ENCODE measurements at regions not wholly inside any gene's neighbourhood (a gene's known extent, or its start where the extent isn't known, plus 50 kb on each side); places are given as distances from the start of the nearest gene placed in this dataset.

- no peak for DNase-seq (ENCODE audit: low spot score)
Observed at GRCh38 chr9:135308821-135309762, 170.5 kb upstream of the PPP1R26 start.

GRCh38 chr9:135309763-135310125, 169.8 kb upstream of the PPP1R26 start:
- no peak for DNase-seq (ENCODE audit: low spot score)

- no peak for DNase-seq (ENCODE audit: low spot score)
Observed at GRCh38 chr9:135310134-135310533, 169.4 kb upstream of the PPP1R26 start.

GRCh38 chr9:135315572-135315971, 164.0 kb upstream of the PPP1R26 start:
- no peak for DNase-seq (ENCODE audit: low spot score)

GRCh38 chr9:135320331-135320730, 159.3 kb upstream of the PPP1R26 start:
- no peak for DNase-seq (ENCODE audit: low spot score)

- no peak for DNase-seq (ENCODE audit: low spot score)
Observed at GRCh38 chr9:135320943-135321342, 158.6 kb upstream of the PPP1R26 start.

- DNase-seq (ENCODE audit: low spot score), result no peak
Observed at GRCh38 chr9:135321580-135321979, 158.0 kb upstream of the PPP1R26 start.

- no peak for DNase-seq (ENCODE audit: low spot score)
Observed at GRCh38 chr9:135324329-135324728, 155.3 kb upstream of the PPP1R26 start.

- DNase-seq (ENCODE audit: low spot score), result no peak
Observed at GRCh38 chr9:135326141-135326540, 153.4 kb upstream of the PPP1R26 start.

GRCh38 chr9:135326633-135327152, 152.9 kb upstream of the PPP1R26 start:
- no peak for DNase-seq (ENCODE audit: low spot score)

- DNase-seq (ENCODE audit: low spot score), result no peak
Observed at GRCh38 chr9:135328485-135329417, 150.8 kb upstream of the PPP1R26 start.

GRCh38 chr9:135329571-135330306, 149.8 kb upstream of the PPP1R26 start:
- DNase-seq (ENCODE audit: low spot score), result no peak

- no peak for DNase-seq (ENCODE audit: low spot score)
Observed at GRCh38 chr9:135330307-135330631, 149.3 kb upstream of the PPP1R26 start.

GRCh38 chr9:135330685-135331590, 148.6 kb upstream of the PPP1R26 start:
- DNase-seq (ENCODE audit: low spot score), result no peak

- DNase-seq (ENCODE audit: low spot score), result no peak
Observed at GRCh38 chr9:135332516-135332915, 147.1 kb upstream of the PPP1R26 start.

GRCh38 chr9:135332979-135333748, 146.4 kb upstream of the PPP1R26 start:
- DNase-seq (ENCODE audit: low spot score), result no peak

- no peak for DNase-seq (ENCODE audit: low spot score)
Observed at GRCh38 chr9:135334953-135335460, 144.6 kb upstream of the PPP1R26 start.

GRCh38 chr9:135335691-135336181, 143.8 kb upstream of the PPP1R26 start:
- no peak for DNase-seq (ENCODE audit: low spot score)

GRCh38 chr9:135336722-135337527, 142.7 kb upstream of the PPP1R26 start:
- DNase-seq (ENCODE audit: low spot score), result no peak
